ENCODE measurements at regions not wholly inside any gene's neighbourhood (a gene's known extent, or its start where the extent isn't known, plus 50 kb on each side); places are given as distances from the start of the nearest gene placed in this dataset.

DNA sequence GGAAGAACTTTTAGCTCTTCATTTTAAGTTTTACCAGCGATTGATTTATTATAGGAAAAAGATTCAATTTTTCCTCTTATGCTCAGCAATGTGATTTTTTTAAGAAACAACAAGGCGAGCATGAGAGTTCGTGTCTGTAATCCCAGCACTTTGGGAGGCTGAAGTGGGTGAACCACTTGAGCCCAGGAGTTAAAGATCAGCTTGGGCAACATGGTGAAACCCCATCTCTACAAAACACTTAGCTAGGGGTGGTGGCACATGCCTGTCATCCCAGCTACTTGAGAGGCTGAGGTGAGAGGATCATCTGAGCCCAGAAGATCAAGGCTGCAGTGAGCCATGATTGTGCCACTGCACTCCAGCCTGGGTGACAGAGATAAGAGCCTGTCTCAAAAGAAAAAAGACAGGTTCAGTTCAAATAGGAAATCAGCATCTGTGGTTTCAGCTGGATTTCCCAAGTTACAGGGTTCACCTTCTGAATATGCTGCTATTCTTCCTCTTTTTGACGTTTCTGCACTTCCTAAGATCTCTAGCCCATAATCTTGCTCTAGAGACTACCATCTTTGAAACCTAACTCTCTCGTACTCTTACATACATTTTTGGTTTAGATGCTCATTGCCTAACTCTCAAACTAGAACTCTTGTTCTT, 274.7 kb downstream of the SEC23A start:
- Mint-ChIP-seq H3K4me1 (ENCODE audit: low read depth) (no peaks in the 10 kb centered on the region), H3K27me3 (ENCODE audit: insufficient read depth) (no peaks in the 10 kb centered on the region), H3K9me3 (no peaks in the 10 kb centered on the region), H3K36me3 (ENCODE audit: low read depth) (no peaks in the 10 kb centered on the region), H3K4me3 (no peak overlapping the region), H3K27ac (no peak overlapping the region)
- no peak for DNase-seq (ENCODE audit: low spot score)
- intact Hi-C loops (cut with micrococcal nuclease), result no loop called here

GRCh38 chr14:38824706-38825105, 278.3 kb downstream of the SEC23A start:
- no peak overlapping the region for H3K27ac Mint-ChIP-seq
- intact Hi-C loops (cut with micrococcal nuclease), result no loop called here
- H3K36me3 Mint-ChIP-seq (ENCODE audit: low read depth), result no peaks in the 10 kb centered on the region
- no peak for DNase-seq (ENCODE audit: low spot score)
- no peak overlapping the region for H3K4me3 Mint-ChIP-seq
- no peaks in the 10 kb centered on the region for H3K4me1 Mint-ChIP-seq (ENCODE audit: low read depth)
- no peaks in the 10 kb centered on the region for H3K9me3 Mint-ChIP-seq
- H3K27me3 Mint-ChIP-seq (ENCODE audit: insufficient read depth), result no peaks in the 10 kb centered on the region

- Mint-ChIP-seq H3K9me3 (no peaks in the 10 kb centered on the region), H3K36me3 (ENCODE audit: low read depth) (no peaks in the 10 kb centered on the region), H3K4me3 (no peak overlapping the region), H3K4me1 (ENCODE audit: low read depth) (no peaks in the 10 kb centered on the region), H3K27ac (no peak overlapping the region), H3K27me3 (ENCODE audit: insufficient read depth) (no peaks in the 10 kb centered on the region)
- DNase-seq (ENCODE audit: low spot score), result no peak
- intact Hi-C loops (cut with micrococcal nuclease), result no loop called here
These were observed 284.5 kb downstream of the SEC23A start for GRCh38 chr14:38818555-38818954.

GRCh38 chr14:38808734-38809455, 294.1 kb downstream of the SEC23A start:
- intact Hi-C loops (cut with micrococcal nuclease), result no loop called here
- Mint-ChIP-seq H3K27ac (no peak overlapping the region), H3K9me3 (no peaks in the 10 kb centered on the region), H3K36me3 (ENCODE audit: low read depth) (no peaks in the 10 kb centered on the region), H3K4me1 (ENCODE audit: low read depth) (no peaks in the 10 kb centered on the region), H3K27me3 (ENCODE audit: insufficient read depth) (peaks cover 4% of the 10 kb centered on the region), H3K4me3 (no peak overlapping the region)
- no peak for DNase-seq (ENCODE audit: low spot score)

DNA sequence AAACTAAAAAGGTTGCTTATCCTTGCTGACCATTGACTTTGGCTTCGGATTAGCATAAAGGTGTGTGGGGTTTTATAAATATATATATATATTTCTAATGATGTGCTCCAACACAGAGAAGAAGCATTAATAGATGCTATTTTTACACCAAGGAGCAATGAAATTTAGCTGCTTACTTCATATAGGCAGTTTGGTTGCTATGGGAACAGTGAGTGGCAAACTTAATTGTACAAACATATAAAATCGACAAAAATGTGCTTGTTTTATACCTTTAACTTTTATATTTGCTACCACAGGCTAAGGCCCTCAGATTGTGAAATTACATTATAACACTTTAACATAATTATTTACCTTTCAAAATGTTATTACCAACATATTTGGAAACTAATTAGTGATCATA, 303.4 kb downstream of the SEC23A start:
- intact Hi-C loops (cut with micrococcal nuclease), result no loop called here
- H3K4me3 Mint-ChIP-seq, result no peak overlapping the region
- no peaks in the 10 kb centered on the region for H3K27me3 Mint-ChIP-seq (ENCODE audit: insufficient read depth)
- H3K27ac Mint-ChIP-seq, result no peak overlapping the region
- peaks cover 18% of the 10 kb centered on the region for H3K9me3 Mint-ChIP-seq
- no peak for DNase-seq (ENCODE audit: low spot score)
- H3K4me1 Mint-ChIP-seq (ENCODE audit: low read depth), result no peaks in the 10 kb centered on the region
- no peaks in the 10 kb centered on the region for H3K36me3 Mint-ChIP-seq (ENCODE audit: low read depth)

DNA sequence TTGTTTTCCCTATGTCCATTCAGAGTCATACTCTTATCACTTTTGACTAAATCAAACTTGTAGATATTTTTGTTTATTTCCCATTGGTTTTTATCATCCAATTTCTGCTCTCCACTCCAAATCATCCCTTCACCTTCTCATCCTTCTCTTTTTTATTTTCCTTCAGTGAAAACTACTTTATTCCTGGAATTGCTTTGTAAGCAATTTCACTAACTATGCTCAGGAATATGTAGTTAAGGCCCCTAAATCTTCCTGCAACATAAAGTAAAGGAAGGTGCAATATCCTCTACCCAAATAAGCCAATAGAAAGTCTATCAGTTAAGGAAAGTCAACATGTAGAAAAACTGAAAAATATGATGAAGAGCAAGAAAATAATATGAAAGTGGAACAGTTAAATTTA, 308.4 kb downstream of the SEC23A start:
- Mint-ChIP-seq H3K4me3 (no peak overlapping the region), H3K9me3 (peaks cover 8% of the 10 kb centered on the region), H3K36me3 (ENCODE audit: low read depth) (no peaks in the 10 kb centered on the region), H3K4me1 (ENCODE audit: low read depth) (no peaks in the 10 kb centered on the region), H3K27me3 (ENCODE audit: insufficient read depth) (no peaks in the 10 kb centered on the region), H3K27ac (no peak overlapping the region)
- DNase-seq (ENCODE audit: low spot score), result no peak
- intact Hi-C loops (cut with micrococcal nuclease), result no loop called here

GRCh38 chr14:38791862-38792261, 311.2 kb downstream of the SEC23A start:
- Mint-ChIP-seq H3K27me3 (ENCODE audit: insufficient read depth) (no peaks in the 10 kb centered on the region), H3K4me1 (ENCODE audit: low read depth) (no peaks in the 10 kb centered on the region)

DNA sequence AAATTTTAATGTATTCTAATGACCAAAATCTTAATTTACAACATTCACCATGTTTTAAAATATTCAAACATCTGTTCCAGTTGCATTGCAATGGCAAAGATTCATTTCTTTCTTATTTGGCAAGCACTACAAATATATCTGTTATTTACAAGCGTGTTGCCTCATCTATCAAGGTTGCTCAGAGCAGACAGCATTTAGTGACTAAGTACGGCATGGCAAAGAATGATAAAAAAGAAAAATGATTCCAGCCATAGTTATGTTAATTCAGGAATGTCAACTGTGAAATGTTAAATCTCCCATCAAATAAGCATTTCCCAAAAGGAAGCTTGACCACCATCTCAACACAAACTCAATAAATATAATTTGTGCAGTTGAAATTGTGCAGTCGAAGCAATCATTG, 312.1 kb downstream of the SEC23A start:
- intact Hi-C loops (cut with micrococcal nuclease), result no loop called here

More at GRCh38 chr14:38791862-38792261, 311.2 kb downstream of the SEC23A start:
- Mint-ChIP-seq H3K27ac (no peak overlapping the region), H3K4me3 (no peak overlapping the region), H3K36me3 (ENCODE audit: low read depth) (no peaks in the 10 kb centered on the region), H3K9me3 (no peaks in the 10 kb centered on the region)
- no peak for DNase-seq (ENCODE audit: low spot score)
- intact Hi-C loops (cut with micrococcal nuclease), result no loop called here

DNA sequence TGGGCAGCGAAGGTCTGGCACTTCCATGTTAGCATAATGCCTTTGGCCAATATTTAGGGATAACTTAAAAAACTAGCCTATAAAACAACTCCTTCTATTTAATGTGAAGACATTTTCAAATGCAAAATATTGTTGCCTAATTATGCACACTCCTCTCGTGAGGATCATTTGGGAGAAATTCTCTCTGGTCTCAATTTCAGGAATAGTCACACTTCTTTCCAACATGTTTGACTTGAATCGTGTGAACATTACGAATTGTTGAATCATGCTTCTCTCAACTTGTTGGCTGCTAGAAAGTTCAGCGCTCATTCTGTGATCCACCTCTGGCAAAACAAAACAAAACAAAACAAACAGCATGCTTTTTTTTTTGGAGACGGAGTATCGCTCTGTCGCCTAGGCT, 313.2 kb downstream of the SEC23A start:
- H3K9me3 Mint-ChIP-seq, result no peaks in the 10 kb centered on the region
- no peaks in the 10 kb centered on the region for H3K4me1 Mint-ChIP-seq (ENCODE audit: low read depth)
- H3K4me3 Mint-ChIP-seq, result no peak overlapping the region
- H3K27ac Mint-ChIP-seq, result no peak overlapping the region
- H3K36me3 Mint-ChIP-seq (ENCODE audit: low read depth), result no peaks in the 10 kb centered on the region
- DNase-seq (ENCODE audit: low spot score), result no peak
- intact Hi-C loops (cut with micrococcal nuclease), result no loop called here
- H3K27me3 Mint-ChIP-seq (ENCODE audit: insufficient read depth), result no peaks in the 10 kb centered on the region

More for the DNA sequence above, 312.1 kb downstream of the SEC23A start:
- Mint-ChIP-seq H3K36me3 (ENCODE audit: low read depth) (no peaks in the 10 kb centered on the region), H3K27ac (no peak overlapping the region), H3K27me3 (ENCODE audit: insufficient read depth) (no peaks in the 10 kb centered on the region), H3K4me1 (ENCODE audit: low read depth) (no peaks in the 10 kb centered on the region), H3K4me3 (no peak overlapping the region), H3K9me3 (no peaks in the 10 kb centered on the region)
- no peak for DNase-seq (ENCODE audit: low spot score)

GRCh38 chr14:38788060-38788459, 315.0 kb downstream of the SEC23A start:
- Mint-ChIP-seq H3K4me1 (ENCODE audit: low read depth) (no peaks in the 10 kb centered on the region), H3K27me3 (ENCODE audit: insufficient read depth) (no peaks in the 10 kb centered on the region), H3K4me3 (no peak overlapping the region), H3K27ac (no peak overlapping the region), H3K36me3 (ENCODE audit: low read depth) (no peaks in the 10 kb centered on the region), H3K9me3 (no peaks in the 10 kb centered on the region)
- intact Hi-C loops (cut with micrococcal nuclease), result no loop called here
- DNase-seq (ENCODE audit: low spot score), result no peak

DNA sequence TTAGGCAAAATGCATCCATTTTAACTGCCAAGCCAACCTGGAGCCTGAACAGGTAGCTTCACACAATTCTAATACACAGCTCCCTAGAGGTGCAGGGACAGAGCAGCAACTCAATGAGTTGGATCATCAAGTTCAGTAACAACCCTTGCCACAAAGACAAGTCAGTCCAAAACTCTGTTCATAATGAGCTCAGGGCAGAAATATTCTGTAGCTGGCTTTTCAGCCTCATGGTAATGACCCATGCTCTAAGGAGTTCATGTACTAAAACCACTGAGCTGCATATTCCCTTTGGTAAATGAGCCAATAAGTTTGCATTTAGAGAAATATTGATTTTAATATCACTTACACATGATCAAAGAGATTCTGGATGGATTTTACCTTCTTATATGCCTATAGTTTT, 316.1 kb downstream of the SEC23A start:
- no peaks in the 10 kb centered on the region for H3K9me3 Mint-ChIP-seq
- no peak for DNase-seq (ENCODE audit: low spot score)
- H3K27ac Mint-ChIP-seq, result no peak overlapping the region
- no peaks in the 10 kb centered on the region for H3K36me3 Mint-ChIP-seq (ENCODE audit: low read depth)
- no peaks in the 10 kb centered on the region for H3K4me1 Mint-ChIP-seq (ENCODE audit: low read depth)
- intact Hi-C loops (cut with micrococcal nuclease), result no loop called here
- no peaks in the 10 kb centered on the region for H3K27me3 Mint-ChIP-seq (ENCODE audit: insufficient read depth)
- no peak overlapping the region for H3K4me3 Mint-ChIP-seq

- intact Hi-C loops (cut with micrococcal nuclease), result no loop called here
- no peaks in the 10 kb centered on the region for H3K36me3 Mint-ChIP-seq (ENCODE audit: low read depth)
- H3K9me3 Mint-ChIP-seq, result no peaks in the 10 kb centered on the region
- DNase-seq (ENCODE audit: low spot score), result no peak
- no peaks in the 10 kb centered on the region for H3K27me3 Mint-ChIP-seq (ENCODE audit: insufficient read depth)
- H3K4me1 Mint-ChIP-seq (ENCODE audit: low read depth), result no peaks in the 10 kb centered on the region
- H3K4me3 Mint-ChIP-seq, result no peak overlapping the region
- no peak overlapping the region for H3K27ac Mint-ChIP-seq
These were observed 325.6 kb downstream of the SEC23A start for GRCh38 chr14:38777401-38777800.

- H3K36me3 Mint-ChIP-seq (ENCODE audit: low read depth), result no peaks in the 10 kb centered on the region
- DNase-seq (ENCODE audit: low spot score), result no peak
- H3K4me3 Mint-ChIP-seq, result no peak overlapping the region
- intact Hi-C loops (cut with micrococcal nuclease), result no loop called here
- no peaks in the 10 kb centered on the region for H3K9me3 Mint-ChIP-seq
- H3K4me1 Mint-ChIP-seq (ENCODE audit: low read depth), result no peaks in the 10 kb centered on the region
- no peaks in the 10 kb centered on the region for H3K27me3 Mint-ChIP-seq (ENCODE audit: insufficient read depth)
- H3K27ac Mint-ChIP-seq, result no peak overlapping the region
These were observed 327.0 kb downstream of the SEC23A start for GRCh38 chr14:38775986-38776385.
